ENCODE measurements at regions not wholly inside any gene's neighbourhood (a gene's known extent, or its start where the extent isn't known, plus 50 kb on each side); places are given as distances from the start of the nearest gene placed in this dataset.

- TF ChIP-seq E2F1 (CRISPR knock-in tag; IDR thresholded peaks at IDR 0.05) (no peak), CTCF (IDR thresholded peaks at IDR 0.05) (no peak)
These were observed 322.4 kb downstream of the PTEN start for GRCh38 chr10:88185830-88186229.
